Activated B cell treated with CpG ODN at 0.5 μM for 24 hours (primary cell): ENCODE measurements at regions not wholly inside any gene's neighbourhood (a gene's known extent, or its start where the extent isn't known, plus 50 kb on each side); places are given as distances from the start of the nearest gene placed in this dataset.

Experiments
- ATAC-seq: fragments of 200-7000 bp; cut with Tn5 transposase; one replicate; pipeline ENCODE4 v1.10.0; 2021; ENCODE audit warnings: low read depth, mild to moderate bottlenecking, moderate library complexity
- CTCF ChIA-PET: fragments of 350-600 bp; sonication (Branson Sonifier 250); formaldehyde crosslinking; loops from one replicate; lab custom pipeline; 2021; ENCODE audit warnings: antibody characterized with exemption; lab: Charles Lee
- POLR2A ChIA-PET: fragments of 350-600 bp; sonication (Branson Sonifier 250); formaldehyde crosslinking; loops from one replicate; lab custom pipeline; 2021; ENCODE audit warnings: antibody characterized with exemption; lab: Charles Lee
- DNase-seq: peaks from one replicate; pipeline ENCODE4 v3.0.0; 2022
- H3K27ac Mint-ChIP-seq: one replicate; pipeline ENCODE4 v1.8.0; 2020; ENCODE audit warnings: mixed read lengths
- H3K27me3 Mint-ChIP-seq: one replicate; pipeline ENCODE4 v1.8.0; 2021; ENCODE audit warnings: mixed read lengths
- H3K36me3 Mint-ChIP-seq: one replicate; pipeline ENCODE4 v1.8.0; 2021; ENCODE audit warnings: low read depth, mixed read lengths
- H3K4me1 Mint-ChIP-seq: one replicate; pipeline ENCODE4 v1.8.0; 2021; ENCODE audit warnings: mixed read lengths
- H3K4me3 Mint-ChIP-seq: one replicate; pipeline ENCODE4 v1.8.0; 2020; ENCODE audit warnings: mild to moderate bottlenecking, mixed read lengths
- H3K9me3 Mint-ChIP-seq: one replicate; pipeline ENCODE4 v1.8.0; 2020; ENCODE audit warnings: mixed read lengths
- CTCF ChIP-seq: fragments of 200-600 bp; IDR thresholded peaks from one replicate; pipeline ENCODE4 v1.8.0; 2022; ENCODE audit warnings: antibody characterized with exemption, mild to moderate bottlenecking
- intact Hi-C: fragments of 100-400 bp; cut with micrococcal nuclease; formaldehyde crosslinking; loops from one replicate; pipeline ENCODE4 v1.15.1; 2024

DNA sequence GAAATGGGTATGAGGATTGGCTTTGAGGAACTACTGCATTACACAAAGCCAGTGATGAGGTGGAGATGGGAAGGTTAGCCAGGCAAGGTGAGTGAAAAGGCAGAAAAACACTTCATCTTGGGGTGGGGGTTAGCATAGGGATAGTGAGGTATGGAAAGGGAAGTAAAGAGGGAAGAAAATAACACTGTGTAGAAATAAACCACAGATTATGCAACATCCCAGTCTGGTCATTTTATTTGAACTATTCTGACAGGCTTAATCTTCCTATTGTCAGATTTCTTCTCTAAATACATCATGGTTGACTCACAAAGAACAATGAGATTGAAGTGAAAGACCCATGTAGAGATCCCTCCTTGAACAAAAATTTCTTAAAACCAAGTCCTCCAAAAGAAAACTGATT lies 640.2 kb downstream of the PTPRC start:
- no peak for DNase-seq
- no peaks in the 10 kb centered on the region for H3K27me3 Mint-ChIP-seq
- intact Hi-C loops: no loop called here
- no peak for TF ChIP-seq CTCF
- CTCF ChIA-PET: no interaction called here
- POLR2A ChIA-PET: no interaction called here
- no peak for ATAC-seq
- H3K4me3 Mint-ChIP-seq: no peak overlapping the region
- peaks cover 16% of the 10 kb centered on the region for H3K4me1 Mint-ChIP-seq
- H3K9me3 Mint-ChIP-seq: no peaks in the 10 kb centered on the region
- no peaks in the 10 kb centered on the region for H3K36me3 Mint-ChIP-seq
- no peak overlapping the region for H3K27ac Mint-ChIP-seq

- H3K4me1 Mint-ChIP-seq: peaks cover 19% of the 10 kb centered on the region
- ChIA-PET CTCF (no interaction called here), POLR2A (no interaction called here)
- H3K27me3 Mint-ChIP-seq: no peaks in the 10 kb centered on the region
- DNase-seq: no peak
- intact Hi-C loops: loop anchor here (5.0 kb wide), 1 partner anchor 272 kb away; no protein-coding TSS in a partner anchor
- ATAC-seq: no peak
- H3K36me3 Mint-ChIP-seq: no peaks in the 10 kb centered on the region
- no peak for TF ChIP-seq CTCF
- H3K27ac Mint-ChIP-seq: no peak overlapping the region
- no peaks in the 10 kb centered on the region for H3K9me3 Mint-ChIP-seq
- H3K4me3 Mint-ChIP-seq: no peak overlapping the region
These were observed 641.2 kb downstream of the PTPRC start for GRCh38 chr1:199279872-199280645.

- ChIA-PET POLR2A (no interaction called here), CTCF (interaction anchor here (1.5 kb wide), 1 partner anchor 19 kb away, joined by 3 read pairs; no protein-coding TSS in a partner anchor)
- no peaks in the 10 kb centered on the region for H3K27me3 Mint-ChIP-seq
- peaks cover 19% of the 10 kb centered on the region for H3K4me1 Mint-ChIP-seq
- H3K9me3 Mint-ChIP-seq: no peaks in the 10 kb centered on the region
- no peaks in the 10 kb centered on the region for H3K36me3 Mint-ChIP-seq
- no peak for TF ChIP-seq CTCF
- DNase-seq: no peak
- ATAC-seq: no peak
- intact Hi-C loops: loop anchor here (5.0 kb wide), 1 partner anchor 269 kb away; no protein-coding TSS in a partner anchor
- peak overlapping the region; percentile 9 for H3K4me3 Mint-ChIP-seq
- no peak overlapping the region for H3K27ac Mint-ChIP-seq
These were observed 644.0 kb downstream of the PTPRC start for GRCh38 chr1:199282751-199283305.

- Mint-ChIP-seq H3K4me3 (no peak overlapping the region), H3K9me3 (no peaks in the 10 kb centered on the region), H3K27me3 (no peaks in the 10 kb centered on the region), H3K27ac (no peak overlapping the region), H3K4me1 (peaks cover 19% of the 10 kb centered on the region), H3K36me3 (no peaks in the 10 kb centered on the region)
- intact Hi-C loops: loop anchor here (5.0 kb wide), 1 partner anchor 269 kb away; no protein-coding TSS in a partner anchor
- TF ChIP-seq CTCF: no peak
- ChIA-PET CTCF (no interaction called here), POLR2A (no interaction called here)
- no peak for ATAC-seq
- no peak for DNase-seq
These were observed 645.0 kb downstream of the PTPRC start for GRCh38 chr1:199283794-199284193.

DNA sequence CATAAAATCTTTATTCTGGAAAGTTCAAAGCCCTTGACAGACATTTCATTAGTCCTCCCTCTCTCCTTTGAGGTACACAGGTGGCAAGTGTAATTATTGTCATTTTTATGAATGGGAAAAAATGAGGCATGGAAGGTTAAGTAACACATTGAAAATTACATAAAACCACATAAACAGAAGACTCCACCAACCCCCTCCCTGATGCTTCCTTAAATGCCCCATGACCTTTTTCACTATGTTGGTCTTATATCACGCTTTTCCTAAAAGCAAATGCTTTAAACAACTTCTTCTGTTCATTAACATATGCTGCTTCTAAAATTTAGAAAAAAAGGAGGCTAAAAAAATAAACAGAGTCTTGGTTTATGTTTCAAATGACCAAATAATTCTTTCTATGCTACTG lies 648.4 kb downstream of the PTPRC start:
- Mint-ChIP-seq H3K4me3 (no peak overlapping the region), H3K36me3 (no peaks in the 10 kb centered on the region), H3K9me3 (no peaks in the 10 kb centered on the region), H3K27ac (no peak overlapping the region), H3K4me1 (peaks cover 27% of the 10 kb centered on the region), H3K27me3 (no peaks in the 10 kb centered on the region)
- DNase-seq: no peak
- no peak for TF ChIP-seq CTCF
- intact Hi-C loops: no loop called here
- ChIA-PET POLR2A (no interaction called here), CTCF (no interaction called here)
- ATAC-seq: no peak
